HG02943 (cell line): ENCODE measurements at regions not wholly inside any gene's neighbourhood (a gene's known extent, or its start where the extent isn't known, plus 50 kb on each side); places are given as distances from the start of the nearest gene placed in this dataset.

Experiments
- ATAC-seq: cut with Tn5 transposase; IDR thresholded peaks from one replicate; pipeline ENCODE4 v1.9.1; 2021; ENCODE audit warnings: mild to moderate bottlenecking, low read depth, moderate library complexity; ENCODE audit not compliant: unreplicated experiment

DNA sequence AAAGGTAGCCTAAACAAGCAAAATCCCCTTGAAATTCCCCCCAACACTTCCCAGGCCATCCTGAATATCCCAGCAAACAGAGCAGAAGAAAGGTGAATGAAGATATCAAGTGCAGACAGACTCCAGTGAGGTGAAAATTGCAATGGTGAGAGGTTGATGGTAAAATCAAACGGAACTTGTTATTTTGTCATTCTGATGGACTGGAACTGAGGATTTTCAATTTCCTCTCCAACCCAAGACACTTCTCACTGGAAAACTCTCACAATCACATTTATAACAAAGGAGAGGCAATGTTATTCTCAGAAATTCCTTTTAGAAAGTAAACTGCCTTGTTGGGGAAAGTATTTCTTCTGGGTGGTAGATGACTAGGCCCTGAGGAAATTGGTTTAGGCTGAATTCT, 412.4 kb upstream of the C9orf72 start:
- ATAC-seq, result no peak

DNA sequence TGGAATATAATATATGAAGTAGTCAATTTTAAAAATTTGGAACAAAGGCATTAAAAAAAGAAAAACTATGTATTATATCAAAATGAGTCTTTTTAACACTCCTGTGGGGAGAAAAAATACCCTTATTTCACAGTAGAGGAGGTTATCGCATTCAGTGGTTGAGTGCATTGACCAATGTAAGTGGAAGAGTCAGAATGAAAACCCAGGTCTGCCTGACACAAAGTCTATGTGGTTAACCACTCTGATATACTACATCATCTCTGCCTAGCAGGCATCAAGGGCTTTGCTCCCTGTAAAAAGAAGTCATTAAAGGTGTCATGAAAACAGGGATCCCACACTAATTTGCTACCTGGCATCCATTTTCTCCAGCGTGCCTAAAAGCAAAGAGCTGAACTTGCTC, 417.2 kb upstream of the C9orf72 start:
- ATAC-seq, result no peak

DNA sequence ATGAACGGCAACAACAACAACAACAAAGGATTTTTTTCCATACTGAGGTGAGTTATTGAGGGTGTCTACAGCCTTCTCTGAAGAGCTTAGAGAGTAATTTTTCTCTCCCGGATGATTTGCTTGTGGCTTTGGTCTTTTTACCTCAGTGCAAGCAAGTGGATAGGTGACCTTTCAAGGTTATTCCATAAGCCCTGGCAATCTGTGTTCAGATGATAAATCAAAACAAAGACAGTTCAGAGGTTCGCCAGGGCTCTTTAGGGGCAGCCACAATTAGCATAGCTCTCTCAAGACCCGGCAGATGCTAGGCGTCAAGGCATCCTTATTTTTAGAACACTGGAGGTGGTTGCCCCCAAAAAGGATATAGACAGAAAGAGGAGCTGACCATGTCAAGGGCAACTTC, 417.9 kb upstream of the C9orf72 start:
- ATAC-seq, result no peak

DNA sequence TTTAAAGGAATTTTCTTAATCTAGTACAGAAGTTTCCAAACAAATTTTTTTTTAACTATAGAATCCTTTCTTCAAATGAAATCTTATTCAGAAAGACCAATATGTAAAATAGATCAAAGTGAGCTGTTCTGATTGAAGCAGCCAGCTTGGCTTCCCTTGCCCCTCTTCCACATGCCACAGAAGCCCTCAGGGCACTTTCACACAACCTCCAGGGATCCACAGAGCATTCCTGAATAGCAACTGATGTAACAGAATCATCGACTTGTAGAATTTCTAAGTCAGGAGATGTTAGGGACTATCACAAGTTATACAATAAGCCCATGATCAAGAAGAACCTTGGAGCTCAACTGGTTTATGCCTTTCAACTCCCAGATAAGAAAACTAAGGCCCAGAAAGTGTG, 427.8 kb upstream of the C9orf72 start:
- ATAC-seq, result no peak

DNA sequence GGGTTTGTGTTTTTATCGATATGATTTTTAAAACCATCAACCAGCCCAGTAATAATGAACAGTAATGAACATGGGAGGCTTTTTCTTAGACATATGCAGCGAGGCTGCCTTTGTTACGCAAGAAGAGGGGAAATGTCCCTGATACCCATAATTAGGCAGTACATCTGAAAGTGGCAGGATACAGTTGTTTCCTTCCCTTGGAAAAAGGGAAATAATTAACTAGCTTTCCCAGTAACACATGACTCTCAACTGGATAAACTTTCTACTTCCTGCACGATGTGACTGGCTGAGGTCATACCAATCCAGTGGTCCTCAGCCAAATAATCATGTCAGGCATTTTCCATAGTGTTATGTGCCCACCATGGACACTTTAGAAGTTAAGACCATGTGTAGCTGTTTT, 431.6 kb upstream of the C9orf72 start:
- no peak for ATAC-seq

DNA sequence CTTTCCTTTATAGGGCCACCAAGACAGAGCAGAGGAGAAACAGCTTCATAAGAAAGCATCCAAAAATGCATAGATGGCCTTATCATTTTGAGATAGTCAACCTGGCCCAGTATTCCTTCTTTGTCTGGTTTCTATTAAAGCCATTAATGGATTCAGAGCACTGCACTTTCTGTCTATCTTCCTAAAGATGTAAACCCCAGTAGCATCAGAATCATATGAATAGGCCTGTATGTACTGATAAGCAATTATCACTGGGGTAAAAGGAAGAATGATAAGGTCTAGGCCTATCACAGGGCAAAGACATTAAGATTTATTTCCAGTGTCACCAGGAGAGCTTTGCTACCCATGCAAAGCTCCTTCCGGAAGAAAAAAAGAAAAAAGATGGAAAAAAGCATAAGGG, 432.5 kb upstream of the C9orf72 start:
- no peak for ATAC-seq

DNA sequence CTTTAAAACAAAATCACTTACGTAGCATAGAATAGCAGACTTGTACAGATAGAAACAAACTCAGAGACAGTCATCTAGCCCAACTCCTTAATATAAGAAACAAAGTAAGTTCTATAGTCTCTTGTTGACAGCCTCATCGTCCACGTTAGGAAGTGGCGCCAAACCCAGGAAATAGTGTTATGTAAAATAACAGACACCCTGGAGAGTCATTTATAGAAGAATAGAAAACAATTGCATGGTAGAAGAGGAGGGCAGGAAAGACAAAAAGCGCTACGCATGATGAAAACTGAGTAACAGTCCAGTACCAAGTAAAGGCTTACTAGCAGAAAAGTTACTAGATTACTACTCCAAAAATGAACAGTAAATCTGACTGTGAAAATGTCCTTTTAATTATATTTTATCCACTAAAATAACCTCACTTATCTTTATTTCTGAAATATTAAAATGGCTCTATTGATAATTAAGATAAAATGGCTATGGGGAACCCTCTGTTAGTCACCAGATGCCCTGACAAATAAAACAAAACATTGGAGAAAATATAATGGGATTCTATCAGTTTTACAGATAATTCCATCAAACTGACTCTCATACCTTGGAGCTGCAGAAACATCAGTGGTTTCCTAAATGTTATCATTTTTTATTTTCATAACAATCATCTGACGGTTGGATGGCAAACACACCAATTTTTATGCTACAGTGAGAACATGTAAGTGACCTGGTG, 434.0 kb upstream of the C9orf72 start:
- no peak for ATAC-seq

DNA sequence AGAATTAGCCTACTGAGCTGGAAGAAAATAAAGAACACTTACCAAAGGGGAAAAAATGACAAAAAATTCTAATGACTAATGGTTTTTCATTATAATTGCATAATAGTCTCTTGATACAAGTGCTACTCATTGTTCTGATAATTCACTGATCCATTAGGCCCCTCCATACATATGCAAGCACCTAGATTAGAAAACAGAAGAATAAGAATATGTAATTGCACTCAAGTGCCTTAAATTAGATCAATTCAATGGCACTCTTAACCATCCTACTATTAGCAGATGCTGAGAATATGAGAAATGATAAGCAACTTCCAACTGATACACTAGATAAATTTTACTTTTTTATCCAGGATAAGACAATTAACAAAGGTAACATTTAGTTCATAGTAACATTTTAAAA, 440.9 kb upstream of the C9orf72 start:
- ATAC-seq, result no peak

DNA sequence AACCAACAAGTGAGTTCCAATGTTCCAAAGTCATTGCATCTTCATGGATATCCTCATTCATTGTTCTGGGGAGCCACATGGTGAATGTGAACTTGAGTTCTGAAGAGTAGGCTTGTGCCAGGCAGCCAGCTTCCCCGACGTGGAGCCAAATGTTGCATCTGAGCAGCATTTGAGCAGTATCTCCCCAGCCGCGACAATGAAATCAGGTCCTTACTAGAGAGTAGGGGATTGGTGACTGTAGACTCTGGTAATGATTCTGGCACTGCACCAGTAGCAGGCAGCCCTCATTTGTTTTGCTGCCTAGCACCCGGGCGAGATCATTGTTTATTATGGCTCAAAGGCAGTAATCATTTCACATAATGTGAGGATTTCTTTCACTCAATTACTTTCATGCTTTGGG, 451.4 kb upstream of the C9orf72 start:
- ATAC-seq, result no peak

DNA sequence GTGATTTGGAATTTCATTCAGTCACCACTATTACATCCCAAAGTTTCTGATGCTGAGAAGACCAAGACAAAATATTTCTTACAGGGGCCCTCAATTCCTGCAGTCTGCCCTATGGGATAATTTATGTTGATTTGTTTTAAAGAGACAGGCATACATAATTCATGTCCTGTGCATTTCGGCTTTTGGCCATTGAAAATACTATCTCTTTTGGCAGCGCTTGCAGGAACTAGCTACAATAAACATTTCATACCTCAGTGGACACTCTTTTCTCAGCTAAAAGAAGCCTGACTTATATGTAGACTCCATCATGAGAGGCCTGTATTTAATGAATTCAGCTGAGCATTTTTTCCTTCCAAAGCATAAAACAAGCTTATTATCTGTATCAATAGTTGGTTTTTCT, 451.9 kb upstream of the C9orf72 start:
- ATAC-seq, result no peak

DNA sequence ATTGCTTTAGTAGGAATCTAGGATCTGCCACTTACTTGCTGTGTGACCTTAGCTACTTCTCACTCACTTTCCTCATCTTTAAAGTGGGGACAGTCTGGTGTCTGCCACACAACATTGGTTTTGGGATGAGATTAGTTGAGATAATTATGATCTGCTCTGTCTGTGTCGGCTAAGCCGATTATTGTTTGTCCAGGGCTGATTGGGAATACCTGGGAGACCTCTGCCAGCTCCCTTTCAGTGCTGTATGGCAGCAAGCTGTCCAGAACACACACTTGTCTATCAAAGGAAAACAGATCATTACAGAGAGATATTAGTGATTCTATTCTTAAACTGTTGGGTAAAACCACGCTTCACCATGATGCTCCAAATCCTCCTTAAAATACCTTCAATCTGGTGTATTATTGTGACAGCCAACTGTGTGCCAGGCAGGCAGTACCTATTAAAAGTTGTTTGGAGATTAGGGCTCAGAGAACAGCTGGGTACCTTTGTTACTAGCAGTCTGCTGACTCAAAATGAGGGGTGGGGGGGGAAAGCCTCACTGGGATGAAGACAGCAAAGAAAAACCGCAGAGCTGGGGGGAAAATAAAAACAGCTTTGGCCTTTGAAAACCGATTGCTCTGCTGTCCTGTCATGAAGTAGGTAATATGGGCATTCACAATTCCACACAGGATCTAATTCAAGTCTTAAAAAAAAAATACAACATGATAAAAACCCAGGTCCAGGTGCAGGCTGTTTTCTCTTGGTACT, 458.4 kb upstream of the C9orf72 start:
- no peak for ATAC-seq

DNA sequence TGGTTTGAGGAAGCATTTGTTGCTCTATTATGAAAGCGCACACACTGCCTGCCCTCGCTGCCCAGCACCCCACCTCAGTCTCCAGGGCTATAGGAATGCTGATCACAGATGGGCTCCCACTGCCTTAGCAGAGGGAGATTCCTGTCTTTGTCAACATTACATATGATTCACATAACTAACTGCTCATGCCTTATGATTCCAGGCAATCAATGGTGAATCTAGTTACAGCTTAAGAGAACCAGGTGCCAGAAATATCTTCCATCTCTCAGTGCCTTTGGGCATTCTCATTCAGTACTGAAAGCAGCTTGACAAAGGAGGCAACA, 458.9 kb upstream of the C9orf72 start:
- no peak for ATAC-seq

DNA sequence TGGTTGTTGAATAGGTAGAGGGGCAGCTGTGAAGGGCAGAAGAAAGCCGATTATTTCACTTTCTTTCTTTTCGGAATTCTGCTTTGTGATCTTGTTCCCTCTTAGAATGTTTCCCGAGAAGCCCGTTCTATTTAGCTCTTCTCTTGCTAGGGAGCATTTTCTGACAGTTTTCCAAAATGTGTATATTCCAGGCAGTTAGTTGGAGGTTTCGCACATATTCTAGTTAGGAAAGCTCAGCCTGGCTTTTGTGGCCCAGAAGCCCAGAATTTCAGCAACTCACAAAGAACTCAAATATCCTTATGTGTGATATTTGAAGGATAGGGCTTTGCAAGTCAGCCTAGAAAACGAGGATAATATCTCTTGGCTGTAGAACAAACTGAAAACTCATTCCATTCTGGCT, 461.0 kb upstream of the C9orf72 start:
- no peak for ATAC-seq

DNA sequence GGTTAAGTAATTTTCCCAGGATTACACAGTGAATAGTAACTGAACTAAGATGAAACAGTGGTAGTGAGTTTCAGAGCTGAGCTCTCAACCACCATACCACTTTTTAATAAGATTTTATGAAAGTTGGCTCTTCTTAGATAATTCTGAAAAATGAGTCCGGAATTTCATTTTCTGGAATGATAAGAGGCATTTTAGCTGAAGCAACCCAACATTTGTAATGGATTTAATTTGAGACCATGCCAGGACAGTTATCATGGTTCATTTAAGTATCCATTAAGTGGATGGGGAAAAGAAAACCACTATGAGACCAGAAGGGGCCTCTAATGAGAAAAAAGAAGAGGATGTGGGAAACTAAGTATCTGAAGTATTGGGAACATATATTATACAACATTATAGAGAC, 464.7 kb upstream of the C9orf72 start:
- ATAC-seq, result no peak

DNA sequence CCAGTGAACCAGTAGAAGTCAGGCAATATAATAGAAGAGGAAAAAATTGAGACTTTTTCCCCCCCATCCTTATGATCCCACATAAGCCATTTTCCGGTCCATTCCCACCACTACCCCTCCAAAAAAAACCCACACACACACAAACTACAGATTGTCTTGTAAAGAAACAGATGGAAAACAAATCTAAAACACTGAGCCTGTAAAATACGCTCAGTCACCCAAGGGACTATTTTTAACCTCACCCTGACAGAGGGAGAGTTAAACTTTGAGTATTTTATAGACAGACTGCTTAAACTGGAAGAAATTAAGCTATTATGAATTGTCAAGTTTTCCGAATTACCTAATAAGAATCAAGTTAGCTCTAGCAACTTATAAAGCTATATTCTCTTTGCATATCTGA, 471.8 kb upstream of the C9orf72 start:
- no peak for ATAC-seq

DNA sequence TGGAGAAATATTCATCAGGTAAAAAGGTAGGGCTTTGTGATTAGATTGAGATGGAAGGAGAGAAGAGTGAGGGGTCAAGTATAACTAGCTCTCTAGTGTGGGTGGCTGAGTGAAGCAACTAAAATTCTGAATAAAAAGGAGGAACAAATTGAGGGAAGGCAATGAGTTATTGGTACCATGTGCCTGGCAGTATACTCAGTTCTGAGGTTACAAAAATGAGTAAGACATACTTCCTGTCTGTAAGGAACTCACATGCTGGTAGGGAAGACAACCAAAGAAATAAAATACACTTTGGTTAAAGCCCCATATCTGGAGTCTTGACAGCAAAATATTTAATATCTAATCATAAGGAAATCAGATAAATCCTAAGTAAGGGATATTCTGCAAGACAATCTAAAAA, 476.8 kb upstream of the C9orf72 start:
- ATAC-seq, result no peak

DNA sequence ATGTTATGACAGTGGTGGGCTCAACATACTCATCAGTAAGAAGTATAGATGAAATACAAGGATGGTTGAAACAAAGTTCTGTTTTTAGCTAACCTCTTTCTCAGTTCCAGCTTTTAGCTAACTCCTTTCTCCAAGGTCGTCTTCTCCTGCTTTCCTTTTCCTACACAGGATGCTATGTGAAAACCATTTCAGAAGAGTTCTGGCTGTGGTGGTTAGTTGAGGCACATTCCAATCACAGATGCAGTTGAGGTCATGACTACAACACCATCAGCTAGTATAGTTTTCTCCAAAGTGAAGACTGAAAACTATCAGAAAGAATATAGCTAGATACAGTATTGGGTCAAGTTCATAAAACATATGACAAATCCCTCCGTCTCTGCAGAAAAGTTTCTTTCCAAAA, 477.7 kb upstream of the C9orf72 start:
- ATAC-seq, result no peak

DNA sequence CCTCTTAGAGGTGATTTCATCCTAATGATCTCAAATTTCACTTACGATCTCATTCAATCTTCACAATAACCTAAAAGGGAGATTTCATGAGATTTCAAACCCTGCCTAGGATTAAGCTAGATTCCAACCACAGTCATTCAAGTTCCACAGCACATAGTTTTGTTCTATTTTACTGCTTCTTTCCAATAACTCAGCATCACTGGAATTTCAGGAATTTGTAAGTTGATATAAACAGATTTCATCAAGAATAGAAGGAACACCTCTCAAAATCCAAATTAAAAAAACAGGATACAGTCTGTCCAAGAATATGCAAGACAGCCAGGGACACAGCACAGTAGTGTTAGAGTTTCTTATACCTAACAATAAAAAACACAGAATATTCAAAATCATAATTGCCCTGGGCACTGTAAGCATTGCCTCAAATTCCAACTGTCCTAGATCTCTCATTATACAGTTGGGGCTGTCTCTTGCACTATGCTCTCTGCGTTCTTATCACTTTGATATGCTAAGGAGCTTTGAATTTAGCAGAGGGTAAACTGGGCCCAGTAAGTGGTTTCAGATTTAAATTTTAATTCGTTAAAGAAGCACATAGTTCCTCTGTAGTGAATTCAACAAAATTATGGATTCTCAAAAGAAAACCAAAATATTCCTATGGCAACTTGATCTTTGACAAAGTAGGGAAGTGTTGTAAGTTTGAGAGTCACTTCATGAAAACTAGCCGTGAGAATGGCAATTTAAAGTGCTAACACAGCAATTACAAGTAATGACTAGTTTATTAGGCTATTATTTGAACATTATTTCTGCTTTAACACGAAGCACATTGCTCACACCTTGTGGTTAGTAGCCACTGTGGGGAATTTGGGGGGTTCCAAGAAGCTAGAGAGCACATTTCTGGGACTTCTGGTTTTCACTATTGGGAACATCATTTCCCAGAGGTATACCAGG, 478.6 kb upstream of the C9orf72 start:
- no peak for ATAC-seq

DNA sequence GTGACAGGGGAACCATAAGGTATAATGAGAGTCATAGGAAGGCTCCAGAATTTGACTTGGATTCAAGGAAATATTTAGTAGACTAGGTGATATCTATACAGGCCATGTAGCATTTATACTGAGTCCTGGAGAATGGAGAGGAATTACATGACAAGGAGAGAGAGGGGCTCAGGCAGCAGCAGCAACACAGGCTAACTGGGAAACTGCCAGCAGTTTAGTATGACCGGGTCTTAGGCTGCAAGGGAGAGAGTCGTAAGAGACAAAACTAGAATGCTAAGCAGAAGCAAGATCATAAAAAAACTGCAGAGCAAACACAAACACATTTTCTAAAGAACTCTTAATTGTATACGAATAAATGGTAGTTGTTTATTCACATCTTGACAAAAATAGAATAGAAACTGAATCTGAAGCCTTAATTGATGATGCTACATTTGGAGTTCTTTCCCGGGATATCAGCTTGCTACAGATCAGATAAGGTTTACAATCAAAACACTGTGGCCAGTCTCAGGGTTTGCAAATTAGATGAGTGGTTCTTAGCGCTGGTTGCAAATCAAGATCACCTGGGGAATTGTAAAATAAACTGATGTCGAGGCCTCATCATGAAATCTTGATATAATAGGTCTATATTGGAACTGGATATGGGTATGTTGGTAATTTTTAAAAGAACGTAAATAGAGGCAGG, 480.0 kb upstream of the C9orf72 start:
- no peak for ATAC-seq

DNA sequence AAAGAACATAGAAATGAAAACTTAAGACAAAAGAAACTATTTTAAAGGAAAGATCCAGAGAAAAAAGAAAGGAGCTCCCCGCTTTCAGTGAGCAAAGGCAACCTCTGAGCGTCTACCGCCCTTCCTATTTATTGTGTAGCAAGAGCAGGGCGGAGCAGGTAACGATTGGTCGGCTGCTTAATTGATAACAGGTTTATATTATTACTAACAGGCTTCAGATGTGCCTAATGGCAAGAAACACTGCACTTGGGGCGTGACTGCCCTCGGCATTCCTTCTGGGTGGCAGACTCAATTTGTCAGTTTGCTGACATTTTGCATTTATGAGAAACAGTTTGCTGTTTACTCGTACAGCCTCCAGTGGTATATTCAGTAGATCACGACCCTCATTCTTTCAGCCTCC, 482.7 kb upstream of the C9orf72 start:
- ATAC-seq, result no peak

DNA sequence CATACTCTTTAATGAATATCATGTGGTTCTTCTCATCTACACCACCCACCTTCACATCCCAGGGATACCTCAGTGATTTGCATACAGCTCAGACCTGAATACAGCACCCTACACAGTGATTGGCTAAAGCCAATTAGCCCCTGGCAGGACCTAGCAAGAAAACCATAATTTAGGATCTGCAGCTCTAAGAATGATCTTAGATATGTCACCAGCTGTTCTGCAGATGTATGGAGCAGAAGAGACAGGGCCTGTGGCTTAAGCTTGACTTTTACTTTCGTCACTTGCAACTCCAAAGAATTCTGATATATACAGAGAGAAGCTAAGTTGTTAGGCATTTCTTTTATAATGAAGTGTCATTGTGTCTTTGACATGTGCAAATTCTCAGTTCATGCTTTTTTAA, 483.2 kb upstream of the C9orf72 start:
- ATAC-seq, result no peak
